IPS-20b (cell line): ENCODE measurements at regions not wholly inside any gene's neighbourhood (a gene's known extent, or its start where the extent isn't known, plus 50 kb on each side); places are given as distances from the start of the nearest gene placed in this dataset.
"Not testable (repeated sequence)": the region's sequence is repeated elsewhere in the genome, so short reads cannot be mapped to it uniquely, and the experiment has no call there.

Experiments used
- H3K27ac ChIP-seq: one replicate; pipeline ENCODE4 v1.5.1; 2013; ENCODE audit warnings: low read length
- H3K27me3 ChIP-seq: 2 replicates; pipeline ENCODE4 v1.6.1; 2013; ENCODE audit warnings: mild to moderate bottlenecking, low read length, inconsistent platforms; ENCODE audit not compliant: insufficient read depth
- H3K36me3 ChIP-seq: 2 replicates; pipeline ENCODE4 v1.6.1; 2013; ENCODE audit warnings: low read depth, mild to moderate bottlenecking, inconsistent platforms, low read length, moderate library complexity; ENCODE audit not compliant: insufficient read depth
- H3K4me1 ChIP-seq: 2 replicates; pipeline ENCODE4 v1.6.1; 2013; ENCODE audit warnings: mild to moderate bottlenecking, control low read depth, inconsistent platforms, low read length, moderate library complexity; ENCODE audit not compliant: insufficient read depth
- H3K4me3 ChIP-seq: 2 replicates; pipeline ENCODE4 v1.5.1; 2013; ENCODE audit warnings: mild to moderate bottlenecking, low read length, inconsistent platforms
- H3K9ac ChIP-seq: 2 replicates; pipeline ENCODE4 v1.6.1; 2013; ENCODE audit warnings: low read depth, mild to moderate bottlenecking, inconsistent platforms, low read length, moderate library complexity
- H3K9me3 ChIP-seq: 2 replicates; pipeline ENCODE4 v1.6.1; 2013; ENCODE audit warnings: mild to moderate bottlenecking, low read depth, low read length, inconsistent platforms; ENCODE audit not compliant: insufficient read depth

GRCh38 chr7:51386806-51387568 lies 70.4 kb upstream of the COBL start:
- H3K27me3 ChIP-seq = not testable (repeated sequence)

GRCh38 chr7:51386184-51386583 lies 69.6 kb upstream of the COBL start:
- H3K27ac ChIP-seq, H3K4me1 ChIP-seq, H3K27me3 ChIP-seq, H3K9ac ChIP-seq, H3K36me3 ChIP-seq, H3K4me3 ChIP-seq, H3K9me3 ChIP-seq: not testable (repeated sequence)

More at GRCh38 chr7:51386806-51387568, 70.4 kb upstream of the COBL start:
- H3K4me3 ChIP-seq, H3K4me1 ChIP-seq, H3K9me3 ChIP-seq, H3K9ac ChIP-seq, H3K36me3 ChIP-seq, H3K27ac ChIP-seq: not testable (repeated sequence)

GRCh38 chr7:51382243-51382642 lies 65.6 kb upstream of the COBL start:
- H3K36me3 ChIP-seq, H3K27me3 ChIP-seq, H3K27ac ChIP-seq, H3K9ac ChIP-seq, H3K4me3 ChIP-seq, H3K9me3 ChIP-seq, H3K4me1 ChIP-seq: not testable (repeated sequence)

- Histone ChIP-seq H3K9ac (no peak overlapping the region), H3K4me1 (no peaks in the 10 kb centered on the region), H3K9me3 (no peaks in the 10 kb centered on the region), H3K27me3 (no peaks in the 10 kb centered on the region), H3K4me3 (no peak overlapping the region), H3K27ac (no peak overlapping the region), H3K36me3 (no peaks in the 10 kb centered on the region)
Observed at GRCh38 chr7:51376420-51377092, 59.9 kb upstream of the COBL start.

GRCh38 chr7:51374936-51375335 lies 58.3 kb upstream of the COBL start:
- H3K9ac ChIP-seq = no peak overlapping the region
- no peaks in the 10 kb centered on the region for H3K36me3 ChIP-seq
- no peaks in the 10 kb centered on the region for H3K27me3 ChIP-seq
- no peaks in the 10 kb centered on the region for H3K4me1 ChIP-seq
- H3K9me3 ChIP-seq = no peaks in the 10 kb centered on the region
- H3K27ac ChIP-seq = no peak overlapping the region
- no peak overlapping the region for H3K4me3 ChIP-seq

GRCh38 chr7:51373607-51374006 lies 57.0 kb upstream of the COBL start:
- H3K27ac ChIP-seq = not testable (repeated sequence)

GRCh38 chr7:51369746-51370145 lies 53.1 kb upstream of the COBL start:
- Histone ChIP-seq H3K9ac (no peak overlapping the region), H3K4me1 (peaks cover 8% of the 10 kb centered on the region; the same call in 1 of the 2 replicates), H3K4me3 (no peak overlapping the region), H3K27me3 (no peaks in the 10 kb centered on the region), H3K27ac (no peak overlapping the region), H3K9me3 (no peaks in the 10 kb centered on the region), H3K36me3 (no peaks in the 10 kb centered on the region)

More at GRCh38 chr7:51373607-51374006, 57.0 kb upstream of the COBL start:
- not testable (repeated sequence) for H3K27me3 ChIP-seq, H3K9me3 ChIP-seq, H3K4me3 ChIP-seq, H3K4me1 ChIP-seq, H3K9ac ChIP-seq, H3K36me3 ChIP-seq

GRCh38 chr7:51369228-51369627 lies 52.6 kb upstream of the COBL start:
- not testable (repeated sequence) for H3K9ac ChIP-seq, H3K4me1 ChIP-seq, H3K36me3 ChIP-seq, H3K9me3 ChIP-seq, H3K4me3 ChIP-seq, H3K27me3 ChIP-seq, H3K27ac ChIP-seq

GRCh38 chr7:51368334-51368733 lies 51.7 kb upstream of the COBL start:
- Histone ChIP-seq H3K27me3 (no peaks in the 10 kb centered on the region), H3K4me1 (peaks cover 8% of the 10 kb centered on the region; the same call in 1 of the 2 replicates), H3K27ac (no peak overlapping the region), H3K36me3 (no peaks in the 10 kb centered on the region), H3K4me3 (no peak overlapping the region), H3K9ac (no peak overlapping the region), H3K9me3 (no peaks in the 10 kb centered on the region)

- no peak overlapping the region for H3K27ac ChIP-seq
- no peak overlapping the region for H3K4me3 ChIP-seq
- H3K36me3 ChIP-seq = no peaks in the 10 kb centered on the region
- H3K9me3 ChIP-seq = no peaks in the 10 kb centered on the region
- no peaks in the 10 kb centered on the region for H3K27me3 ChIP-seq
- H3K9ac ChIP-seq = no peak overlapping the region
- H3K4me1 ChIP-seq = peaks cover 8% of the 10 kb centered on the region; the same call in 1 of the 2 replicates
Observed at GRCh38 chr7:51367614-51367968, 51.0 kb upstream of the COBL start.

GRCh38 chr7:51366930-51367613 lies 50.5 kb upstream of the COBL start:
- H3K4me1 ChIP-seq = peaks cover 8% of the 10 kb centered on the region; the same call in 1 of the 2 replicates
- no peaks in the 10 kb centered on the region for H3K36me3 ChIP-seq
- H3K9me3 ChIP-seq = no peaks in the 10 kb centered on the region
- no peak overlapping the region for H3K4me3 ChIP-seq
- no peak overlapping the region for H3K9ac ChIP-seq
- no peak overlapping the region for H3K27ac ChIP-seq
- no peaks in the 10 kb centered on the region for H3K27me3 ChIP-seq
